Smooth muscle cell (in vitro differentiated cells): ENCODE measurements at regions not wholly inside any gene's neighbourhood (a gene's known extent, or its start where the extent isn't known, plus 50 kb on each side); places are given as distances from the start of the nearest gene placed in this dataset.

Experiments used
- DNase-seq: peaks from one replicate; lab custom pipeline; 2025; ENCODE audit not compliant: unreplicated experiment; lab: John Stamatoyannopoulos, UW
- H2AFZ ChIP-seq: fragments of 200-600 bp; sonication (generic); 2 replicates; pipeline ENCODE4 v1.6.0; 2016; ENCODE audit warnings: antibody characterized with exemption, low read depth, mild to moderate bottlenecking
- H3F3A ChIP-seq: fragments of 200-600 bp; sonication (generic); 2 replicates; pipeline ENCODE4 v1.6.0; 2017; ENCODE audit warnings: antibody characterized with exemption, low read depth
- H3K27ac ChIP-seq: fragments of 200-600 bp; sonication (generic); 2 replicates; pipeline ENCODE4 v1.5.1; 2016; ENCODE audit warnings: low read depth, mild to moderate bottlenecking
- H3K27me3 ChIP-seq: fragments of 200-600 bp; sonication (generic); 2 replicates; pipeline ENCODE4 v1.6.1; 2016; ENCODE audit warnings: low read depth, mild to moderate bottlenecking
- H3K36me3 ChIP-seq: fragments of 200-600 bp; sonication (generic); 2 replicates; pipeline ENCODE4 v1.5.1; 2016; ENCODE audit warnings: low read depth
- H3K4me1 ChIP-seq: fragments of 200-600 bp; sonication (generic); 2 replicates; pipeline ENCODE4 v1.5.1; 2016; ENCODE audit warnings: low read depth
- H3K4me2 ChIP-seq: fragments of 200-600 bp; sonication (generic); 2 replicates; pipeline ENCODE4 v1.6.0; 2016; ENCODE audit warnings: mild to moderate bottlenecking
- H3K4me3 ChIP-seq: fragments of 200-600 bp; sonication (generic); 2 replicates; pipeline ENCODE4 v1.5.1; 2016; ENCODE audit warnings: mild to moderate bottlenecking
- H3K79me2 ChIP-seq: fragments of 200-600 bp; sonication (generic); 2 replicates; pipeline ENCODE4 v1.6.0; 2016; ENCODE audit warnings: low read depth, mild to moderate bottlenecking
- H3K9ac ChIP-seq: fragments of 200-600 bp; sonication (generic); 2 replicates; pipeline ENCODE4 v1.6.0; 2016; ENCODE audit warnings: low read depth
- H3K9me3 ChIP-seq: fragments of 200-600 bp; sonication (generic); replicated peaks from 2 replicates; pipeline ENCODE4 v1.5.1; 2016; ENCODE audit warnings: low read depth
- H4K20me1 ChIP-seq: fragments of 200-600 bp; sonication (generic); 2 replicates; pipeline ENCODE4 v1.6.0; 2016; ENCODE audit warnings: low read depth
- CTCF ChIP-seq: fragments of 200-600 bp; sonication (generic); IDR thresholded peaks from 2 replicates; pipeline ENCODE4 v1.5.1; 2017; ENCODE audit warnings: borderline replicate concordance, mild to moderate bottlenecking, antibody characterized with exemption; ENCODE audit not compliant: insufficient read depth, poor library complexity, severe bottlenecking
- WGBS: methylation state at CpG from one replicate; pipeline ENCODE4 v1.1.7; 2016; ENCODE audit warnings: low lambda C conversion rate; 5-methylcytosine and 5-hydroxymethylcytosine counted together

GRCh38 chr15:91384189-91384730, 284.2 kb downstream of the SV2B start:
- Histone ChIP-seq H3F3A (no peaks in the 10 kb centered on the region), H3K27me3 (no peaks in the 10 kb centered on the region), H3K4me1 (no peaks in the 10 kb centered on the region), H3K4me3 (no peak overlapping the region), H3K9ac (no peak overlapping the region), H3K9me3 (no peaks in the 10 kb centered on the region), H3K4me2 (no peak overlapping the region), H4K20me1 (no peaks in the 10 kb centered on the region), H2AFZ (no peak overlapping the region), H3K27ac (no peak overlapping the region), H3K79me2 (no peaks in the 10 kb centered on the region), H3K36me3 (no peaks in the 10 kb centered on the region)
- no peak for DNase-seq
- 92% methylated on average over 6 of the region's 6 CpGs for WGBS
- no peak for TF ChIP-seq CTCF

- no peak overlapping the region for H2AFZ ChIP-seq
- no peaks in the 10 kb centered on the region for H3K9me3 ChIP-seq
- no peaks in the 10 kb centered on the region for H4K20me1 ChIP-seq
- no peaks in the 10 kb centered on the region for H3K4me1 ChIP-seq
- no peak overlapping the region for H3K27ac ChIP-seq
- H3K27me3 ChIP-seq, result no peaks in the 10 kb centered on the region
- H3K9ac ChIP-seq, result no peak overlapping the region
- no peak overlapping the region for H3K4me3 ChIP-seq
- no peaks in the 10 kb centered on the region for H3K36me3 ChIP-seq
- no peaks in the 10 kb centered on the region for H3K79me2 ChIP-seq
- no peak for DNase-seq
- TF ChIP-seq CTCF, result no peak
- 45% methylated on average over 1 of the region's 1 CpG for WGBS
- H3K4me2 ChIP-seq, result no peak overlapping the region
- no peaks in the 10 kb centered on the region for H3F3A ChIP-seq
Observed at GRCh38 chr15:91385311-91385710, 285.3 kb downstream of the SV2B start.

- no peak overlapping the region for H3K9ac ChIP-seq
- H3K4me1 ChIP-seq, result no peaks in the 10 kb centered on the region
- H3K36me3 ChIP-seq, result no peaks in the 10 kb centered on the region
- H2AFZ ChIP-seq, result no peak overlapping the region
- H3K9me3 ChIP-seq, result no peaks in the 10 kb centered on the region
- H4K20me1 ChIP-seq, result no peaks in the 10 kb centered on the region
- H3K4me3 ChIP-seq, result no peak overlapping the region
- no peaks in the 10 kb centered on the region for H3F3A ChIP-seq
- DNase-seq, result no peak
- no peak for TF ChIP-seq CTCF
- no peaks in the 10 kb centered on the region for H3K27me3 ChIP-seq
- H3K79me2 ChIP-seq, result no peaks in the 10 kb centered on the region
- WGBS, result 91% methylated on average over 6 of the region's 6 CpGs
- no peak overlapping the region for H3K4me2 ChIP-seq
- H3K27ac ChIP-seq, result no peak overlapping the region
Observed at GRCh38 chr15:91393186-91393585, 293.1 kb downstream of the SV2B start.

- Histone ChIP-seq H3K4me2 (no peak overlapping the region), H3K27ac (no peak overlapping the region), H3K36me3 (no peaks in the 10 kb centered on the region), H3K9ac (no peak overlapping the region), H3K9me3 (no peaks in the 10 kb centered on the region), H2AFZ (no peak overlapping the region), H3F3A (no peaks in the 10 kb centered on the region), H3K79me2 (no peaks in the 10 kb centered on the region), H3K4me3 (no peak overlapping the region), H3K27me3 (no peaks in the 10 kb centered on the region), H4K20me1 (no peaks in the 10 kb centered on the region), H3K4me1 (no peaks in the 10 kb centered on the region)
- no peak for DNase-seq
- no peak for TF ChIP-seq CTCF
- 91% methylated on average over 1 of the region's 1 CpG for WGBS
Observed at GRCh38 chr15:91400481-91400880, 300.4 kb downstream of the SV2B start.
